KG1 (cell line): ENCODE measurements at regions not wholly inside any gene's neighbourhood (a gene's known extent, or its start where the extent isn't known, plus 50 kb on each side); places are given as distances from the start of the nearest gene placed in this dataset.
"Not testable (repeated sequence)": the region's sequence is repeated elsewhere in the genome, so short reads cannot be mapped to it uniquely, and the experiment has no call there.

Experiments used
- DNase-seq: peaks from one replicate; lab custom pipeline; 2025; lab: John Stamatoyannopoulos, UW

DNA sequence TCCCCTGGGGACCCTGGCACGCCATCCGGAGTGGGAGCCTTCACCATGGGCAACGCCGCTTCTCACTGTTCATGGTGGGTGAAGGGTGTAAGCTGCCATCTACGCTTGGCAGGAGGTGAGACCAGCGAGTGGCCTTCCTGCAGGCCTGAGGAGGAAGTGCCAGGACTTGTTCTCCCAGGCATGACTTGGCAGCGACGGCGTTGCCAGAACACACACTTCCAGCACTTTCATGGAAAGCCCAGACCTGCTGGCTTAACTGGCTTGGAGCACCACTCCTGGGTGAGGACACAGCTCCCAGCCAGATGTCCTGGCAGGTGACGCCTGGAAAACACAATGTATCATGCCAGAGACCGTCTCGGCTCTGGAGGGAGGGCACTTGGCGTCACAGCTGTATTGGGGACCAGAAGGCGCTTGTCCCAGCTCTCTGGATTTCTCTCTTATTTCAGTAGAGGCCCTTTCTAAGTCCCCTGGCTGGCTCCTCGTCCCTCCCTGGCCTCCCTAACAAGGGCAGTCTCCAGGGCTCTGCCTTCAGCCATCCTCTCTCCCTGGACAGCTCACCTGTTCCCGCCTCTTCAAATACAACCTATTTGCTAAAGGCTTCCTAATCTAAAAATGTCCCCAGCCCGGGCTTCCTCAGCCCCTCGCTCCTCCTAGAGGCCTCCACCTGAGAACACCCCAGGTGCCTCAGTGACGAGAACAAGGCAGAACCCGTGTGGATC is 188.3 kb downstream of the OLFM1 start:
- no peak for DNase-seq

DNA sequence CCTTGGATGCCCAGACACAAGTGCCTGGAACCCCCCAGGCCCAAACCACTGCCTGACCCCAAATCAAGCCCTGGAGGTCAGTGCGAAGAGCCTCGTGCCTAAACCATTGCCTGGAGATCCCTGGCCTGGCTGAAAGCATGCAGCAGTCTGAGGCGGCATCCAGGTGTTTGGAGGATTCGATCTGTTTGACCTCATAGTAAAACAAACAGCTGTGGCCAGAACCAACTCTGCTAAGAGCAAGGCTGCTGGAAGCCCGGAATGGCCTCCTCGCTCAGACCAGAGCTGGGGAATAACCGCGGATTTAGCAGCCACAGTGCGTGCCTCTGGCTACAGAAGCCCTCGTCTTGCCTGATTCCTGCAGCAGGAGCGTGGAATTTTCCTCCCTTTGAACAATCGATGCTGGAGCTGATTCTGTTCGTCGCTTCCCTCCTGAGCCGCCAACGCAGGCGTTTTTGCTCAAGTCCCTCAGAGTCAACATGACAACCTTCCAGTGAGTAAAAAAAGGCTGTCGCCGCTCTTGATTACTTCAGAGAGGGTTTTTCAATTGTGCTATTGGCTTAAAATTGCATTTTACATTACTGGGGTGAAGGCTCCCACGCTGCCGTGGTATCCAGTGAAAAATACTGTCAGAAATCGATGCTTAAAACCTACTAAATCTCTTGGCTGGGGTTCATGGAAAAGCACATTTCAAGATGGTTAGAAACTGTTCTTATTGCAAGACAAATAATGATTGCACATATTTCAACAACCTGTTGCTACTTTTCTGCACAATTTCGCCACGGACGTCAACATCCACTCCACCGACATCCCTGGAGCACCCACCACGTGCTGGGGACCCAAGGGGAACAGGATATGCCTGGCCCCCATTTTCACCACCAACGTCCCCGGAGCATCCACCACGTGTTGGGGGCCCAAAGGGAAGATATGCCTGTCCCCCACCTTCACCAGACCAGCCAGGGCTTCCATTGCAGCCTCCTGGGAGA is 190.0 kb downstream of the OLFM1 start:
- no peak for DNase-seq

DNA sequence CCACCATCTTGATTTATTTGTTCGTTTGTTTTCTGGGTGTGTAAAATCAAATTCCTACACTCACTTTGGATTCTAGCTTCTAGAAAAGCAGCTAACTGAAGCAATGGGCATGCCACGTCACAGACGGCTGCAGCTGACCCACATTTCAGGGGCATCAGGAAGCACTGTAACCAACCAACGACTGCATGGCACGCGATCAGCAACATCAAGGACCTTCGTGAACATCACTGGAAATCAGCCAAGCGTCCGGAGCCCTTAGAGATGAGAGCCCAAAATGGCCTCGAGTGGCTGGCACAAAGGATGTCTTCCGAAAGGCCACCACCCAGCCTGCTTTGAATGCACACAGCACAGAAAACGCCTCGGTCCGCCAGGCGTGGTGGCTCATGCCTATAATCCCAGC is 191.1 kb downstream of the OLFM1 start:
- no peak for DNase-seq

- DNase-seq: no peak
Observed at GRCh38 chr9:135279385-135279784, 191.9 kb downstream of the OLFM1 start.

DNA sequence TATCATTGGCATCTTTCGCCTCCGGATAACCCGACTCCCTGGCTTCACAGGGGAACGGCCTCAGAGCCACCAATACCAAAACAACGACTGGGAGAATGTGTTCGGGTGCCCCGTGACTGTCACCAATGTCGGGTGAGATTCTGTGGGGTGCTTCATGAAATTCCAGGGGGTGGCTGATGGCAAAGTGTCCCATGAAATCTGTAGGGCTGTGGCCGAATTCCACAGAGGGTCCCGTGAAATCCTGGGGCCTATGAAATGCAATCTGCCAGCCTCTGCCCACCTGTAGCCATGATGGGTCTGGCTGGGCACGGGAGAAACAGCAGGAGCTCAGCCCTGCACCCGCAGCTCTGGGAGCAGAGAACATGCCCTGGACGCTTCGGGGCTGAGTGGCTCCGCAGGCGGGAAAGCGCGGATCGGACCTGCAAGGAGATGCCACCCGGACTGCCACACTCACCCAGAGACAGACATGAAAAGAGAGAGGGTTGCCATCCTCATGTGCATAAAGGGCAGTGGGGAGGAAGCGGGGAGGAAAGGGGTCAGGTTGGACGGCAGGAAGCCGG is 192.4 kb downstream of the OLFM1 start:
- DNase-seq: no peak

DNA sequence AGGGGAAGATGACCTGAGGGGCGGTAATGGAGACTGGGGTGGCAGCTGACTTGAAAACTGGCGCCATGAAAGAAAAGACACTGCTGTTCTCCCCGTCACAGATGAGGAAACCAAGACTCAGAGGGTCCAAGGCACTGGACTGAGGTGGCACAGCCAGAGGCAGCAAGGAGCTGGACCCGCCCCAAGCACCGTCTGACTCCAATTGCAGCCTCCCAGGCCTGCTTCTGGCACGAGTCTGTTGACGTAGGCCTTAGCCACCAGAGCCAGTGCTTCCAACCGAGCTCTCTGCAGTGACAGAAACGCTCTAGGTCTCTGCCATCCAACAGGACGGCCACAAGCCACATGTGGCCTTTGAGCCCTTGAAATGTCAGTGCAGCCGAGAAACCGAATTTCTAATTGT is 193.2 kb downstream of the OLFM1 start:
- DNase-seq: no peak

DNA sequence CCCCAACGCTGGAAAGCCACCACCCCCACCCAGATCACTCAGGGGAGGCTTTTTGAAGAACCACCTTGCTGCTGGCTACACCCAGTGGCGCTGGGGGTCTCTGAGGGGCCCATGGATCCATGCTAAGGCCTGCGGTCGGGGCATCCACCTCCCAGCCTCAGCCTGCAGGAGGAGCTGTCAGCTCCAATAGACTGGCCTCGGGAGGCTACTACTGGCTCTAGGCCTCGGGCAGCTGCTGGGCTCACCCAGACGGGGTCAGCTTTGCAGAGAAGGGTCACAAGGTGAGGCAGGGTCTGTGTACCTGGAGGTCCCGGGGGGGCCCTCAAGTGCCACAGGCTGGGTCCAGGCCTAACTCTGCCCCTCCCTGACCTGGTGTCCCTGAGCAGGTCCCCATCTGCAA is 193.7 kb downstream of the OLFM1 start:
- DNase-seq: no peak

GRCh38 chr9:135281791-135282737 is 194.6 kb downstream of the OLFM1 start:
- no peak for DNase-seq

DNA sequence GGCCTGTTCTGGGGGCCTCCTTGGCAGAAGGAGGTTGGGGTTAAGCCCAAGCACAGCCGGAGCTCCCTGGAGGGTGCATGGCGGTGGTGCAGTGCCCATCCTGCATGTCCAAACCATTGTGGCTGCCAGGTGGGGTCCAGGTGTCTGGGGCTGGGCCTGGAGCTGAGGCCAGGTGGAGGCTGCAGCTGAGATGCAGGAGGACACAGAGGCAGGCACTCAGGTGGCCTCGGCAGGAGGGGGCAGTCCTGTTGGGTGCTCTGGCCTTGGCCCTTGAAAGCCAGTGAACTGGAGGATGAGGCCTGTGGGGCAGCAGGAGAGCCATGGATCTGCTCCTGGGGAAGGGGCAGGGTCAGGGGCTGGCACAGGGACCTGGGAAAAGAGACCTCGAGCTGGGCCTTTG is 195.3 kb downstream of the OLFM1 start:
- no peak for DNase-seq

- no peak for DNase-seq
Observed at GRCh38 chr9:135283671-135284070, 195.9 kb upstream of the PPP1R26 start.

GRCh38 chr9:135284386-135285134 is 195.0 kb upstream of the PPP1R26 start:
- no peak for DNase-seq

GRCh38 chr9:135286187-135286925 is 193.2 kb upstream of the PPP1R26 start:
- DNase-seq: not testable (repeated sequence)

DNA sequence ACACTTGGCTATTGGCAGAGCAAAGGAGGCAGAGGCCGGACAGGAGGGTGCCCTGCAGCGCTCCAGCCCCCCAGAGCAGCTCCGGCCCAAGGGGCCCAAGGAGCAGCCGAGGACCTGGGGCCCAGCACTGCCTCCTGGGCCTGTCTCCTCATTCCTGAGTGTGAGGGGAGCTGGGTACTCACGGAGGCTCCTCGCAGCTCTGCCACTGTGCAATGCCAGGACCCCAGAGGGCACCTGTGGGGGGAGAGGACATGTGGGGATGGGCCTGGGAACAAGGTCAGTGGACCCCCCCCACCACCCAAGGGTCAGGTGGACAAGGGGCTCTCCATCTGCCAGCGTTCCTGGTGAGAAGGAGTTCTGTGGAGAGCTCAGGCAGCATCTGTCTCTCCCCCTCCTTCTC is 192.6 kb upstream of the PPP1R26 start:
- no peak for DNase-seq

- DNase-seq: no peak
Observed at GRCh38 chr9:135287627-135288026, 192.0 kb upstream of the PPP1R26 start.

DNA sequence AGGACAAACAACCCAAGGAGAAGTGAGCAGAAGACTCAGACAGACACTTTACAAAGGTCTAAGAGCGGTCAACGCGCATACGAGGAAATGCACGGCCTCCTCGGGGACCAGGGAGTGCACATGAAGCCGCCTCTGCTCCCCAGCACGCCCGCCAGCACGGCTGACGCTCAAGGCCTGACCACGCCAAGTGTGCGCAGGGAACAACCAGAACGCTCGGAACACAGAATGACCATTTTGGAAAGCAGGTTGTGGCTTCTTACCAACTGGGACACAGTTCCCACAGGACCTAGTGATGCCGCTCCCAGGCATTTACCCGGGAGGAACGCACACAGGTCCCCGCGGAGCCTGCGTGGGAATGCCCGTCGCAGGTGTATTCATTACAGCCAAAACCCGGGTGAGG is 191.5 kb upstream of the PPP1R26 start:
- DNase-seq: no peak

DNA sequence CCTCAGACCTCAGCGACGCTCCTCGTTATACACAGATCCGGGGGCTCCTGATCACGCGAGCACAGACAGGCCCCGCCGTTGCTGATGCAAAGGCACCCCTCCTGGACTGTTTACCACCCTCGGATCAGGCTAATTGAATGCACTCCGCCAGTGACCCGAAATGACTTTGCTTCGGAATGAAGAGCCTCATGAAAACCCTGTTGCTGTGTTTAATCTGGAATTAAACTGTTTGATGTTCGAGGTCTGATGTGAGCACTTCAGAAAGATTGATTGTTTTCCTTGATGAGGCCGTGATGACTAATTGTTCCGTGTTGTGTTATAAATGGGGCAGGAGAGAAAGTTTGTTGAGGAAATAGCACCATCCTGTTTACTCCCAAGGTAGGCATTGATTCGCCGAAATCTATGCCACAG is 190.5 kb upstream of the PPP1R26 start:
- no peak for DNase-seq

GRCh38 chr9:135290086-135290485 is 189.5 kb upstream of the PPP1R26 start:
- no peak for DNase-seq

- DNase-seq: no peak
Observed at GRCh38 chr9:135290566-135290965, 189.0 kb upstream of the PPP1R26 start.

DNA sequence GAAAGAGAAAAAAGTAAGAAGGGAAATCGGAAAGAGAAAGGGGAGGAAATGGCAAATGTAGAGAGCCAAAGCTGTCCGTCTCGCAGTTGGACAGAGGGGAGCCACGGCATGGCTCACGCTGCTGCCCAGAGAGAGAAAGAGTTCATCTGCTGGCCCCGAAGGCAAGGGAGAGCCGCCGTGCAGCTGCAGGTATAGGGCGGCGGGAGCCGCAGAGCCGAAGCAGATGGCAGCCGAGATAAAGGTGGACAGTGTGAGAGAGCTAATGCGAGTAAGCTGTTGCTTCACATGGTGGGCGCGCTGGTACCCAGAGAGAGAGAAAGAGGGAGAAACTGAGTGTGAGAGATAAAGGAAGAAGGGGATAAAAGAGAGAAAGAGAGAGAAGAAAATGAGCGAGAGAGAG is 188.4 kb upstream of the PPP1R26 start:
- DNase-seq: no peak

DNA sequence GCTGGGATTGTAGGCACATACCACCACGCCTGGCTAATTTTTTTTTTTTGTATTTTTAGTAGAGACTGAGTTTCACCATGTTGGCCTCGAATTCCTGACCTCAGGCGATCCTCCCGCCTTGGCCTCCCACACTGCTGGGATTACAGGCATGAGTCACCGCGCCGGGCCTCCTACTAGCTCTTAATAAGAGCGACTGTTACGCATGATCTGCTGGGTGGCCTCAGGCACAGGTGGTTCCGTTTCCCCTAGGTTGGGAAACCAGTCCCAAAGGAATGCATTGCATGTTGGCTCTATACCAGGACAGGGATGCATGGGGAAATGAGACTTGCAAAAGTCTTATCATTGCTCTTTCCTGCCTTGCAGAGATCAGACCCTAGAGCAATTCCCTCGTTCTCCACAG is 184.7 kb upstream of the PPP1R26 start:
- DNase-seq: no peak
